Prostate gland (tissue), 2 donors: ENCODE measurements at regions not wholly inside any gene's neighbourhood (a gene's known extent, or its start where the extent isn't known, plus 50 kb on each side); places are given as distances from the start of the nearest gene placed in this dataset.

ENCODE experiments used
- DNase-seq: peaks from one replicate; pipeline ENCODE4 v3.0.0-alpha.2; 2019; ENCODE audit warnings: low spot score
- H3K27ac ChIP-seq, 2 donors: fragments of 200-600 bp; sonication (generic); 2 replicates each; pipeline ENCODE4 v1.5.1; 2017 to 2019
- H3K27me3 ChIP-seq: fragments of 200-600 bp; sonication (generic); replicated peaks from 2 replicates; pipeline ENCODE4 v1.5.1; 2019; ENCODE audit not compliant: insufficient read depth
- H3K36me3 ChIP-seq, 2 donors: fragments of 200-600 bp; sonication (generic); 1 replicate in 1 of 2; 2 replicates in 1 of 2; pipeline versions ENCODE4 v1.5.1 to v1.8.1; 2017 to 2019
- H3K4me1 ChIP-seq: fragments of 200-600 bp; sonication (generic); replicated peaks from 2 replicates; pipeline ENCODE4 v1.5.1; 2019
- H3K4me3 ChIP-seq, 2 donors: fragments of 200-600 bp; sonication (generic); 2 replicates each; pipeline ENCODE4 v1.5.1; 2017 to 2019
- H3K9me3 ChIP-seq: fragments of 200-600 bp; sonication (generic); 2 replicates; pipeline ENCODE4 v1.5.1; 2017
- CTCF ChIP-seq, 4 experiments: fragments of 200-600 bp in 2 of 4; fragments of 450-650 bp in 2 of 4; sonication (generic) in 2 of 4; IDR thresholded peaks; 1 replicate in 3 of 4; 2 replicates in 1 of 4; pipeline ENCODE4 v1.5.1; 2016 to 2019; ENCODE audit warnings: antibody characterized with exemption in 4 of 4, mild to moderate bottlenecking in 2 of 4, moderate library complexity in 2 of 4
- POLR2A ChIP-seq: fragments of 450-650 bp; IDR thresholded peaks from one replicate; pipeline ENCODE4 v1.6.1; 2016; ENCODE audit warnings: antibody characterized with exemption, mild to moderate bottlenecking
- POLR2AphosphoS5 ChIP-seq: sonication (generic); formaldehyde crosslinking; IDR thresholded peaks from one replicate; pipeline ENCODE4 v1.6.1; 2017; ENCODE audit warnings: antibody characterized with exemption
- WGBS: methylation state at CpG from one replicate; pipeline ENCODE4 v1.1.5; 2018; 5-methylcytosine and 5-hydroxymethylcytosine counted together
- intact Hi-C: fragments of 100-400 bp; cut with DNase I; formaldehyde crosslinking; loops from one replicate; pipeline ENCODE4 v1.14.2; 2022

GRCh38 chr4:187470061-187470460 lies 525.5 kb upstream of the ZFP42 start:
- no peak for TF ChIP-seq POLR2AphosphoS5
- TF ChIP-seq CTCF (IDR thresholded peaks at IDR 0.05): no peak
- no peak for TF ChIP-seq POLR2A
- WGBS: 98% methylated on average over 3 of the region's 3 CpGs
- Histone ChIP-seq H3K4me1 (no peaks in the 10 kb centered on the region), H3K36me3 (no peaks in the 10 kb centered on the region), H3K27ac (no peak overlapping the region), H3K4me3 (no peak overlapping the region), H3K9me3 (no peaks in the 10 kb centered on the region), H3K27me3 (no peaks in the 10 kb centered on the region)
- DNase-seq: no peak
- intact Hi-C loops: no loop called here

GRCh38 chr4:187474238-187474637 lies 521.3 kb upstream of the ZFP42 start:
- H3K9me3 ChIP-seq: no peaks in the 10 kb centered on the region
- TF ChIP-seq POLR2A (no peak), CTCF (IDR thresholded peaks at IDR 0.05) (no peak), POLR2AphosphoS5 (no peak)
- WGBS: 85% methylated on average over 9 of the region's 9 CpGs
- peaks cover 8% of the 10 kb centered on the region for H3K4me1 ChIP-seq
- H3K27me3 ChIP-seq: no peaks in the 10 kb centered on the region
- no peak overlapping the region for H3K4me3 ChIP-seq
- H3K27ac ChIP-seq: no peak overlapping the region
- no peaks in the 10 kb centered on the region for H3K36me3 ChIP-seq
- intact Hi-C loops: no loop called here
- no peak for DNase-seq

- TF ChIP-seq CTCF (IDR thresholded peaks at IDR 0.05) (no peak), POLR2AphosphoS5 (no peak), POLR2A (no peak)
- no peak overlapping the region for H3K4me3 ChIP-seq
- no peak overlapping the region for H3K27ac ChIP-seq
- DNase-seq: no peak
- no peaks in the 10 kb centered on the region for H3K27me3 ChIP-seq
- H3K4me1 ChIP-seq: peaks cover 8% of the 10 kb centered on the region
- no peaks in the 10 kb centered on the region for H3K9me3 ChIP-seq
- 100% methylated on average over 2 of the region's 2 CpGs for WGBS
- H3K36me3 ChIP-seq: no peaks in the 10 kb centered on the region
- intact Hi-C loops: no loop called here
Observed at GRCh38 chr4:187475901-187476300, 519.7 kb upstream of the ZFP42 start.

GRCh38 chr4:187477224-187477623 lies 518.3 kb upstream of the ZFP42 start:
- DNase-seq: no peak
- Histone ChIP-seq H3K36me3 (no peaks in the 10 kb centered on the region), H3K4me1 (peaks cover 13% of the 10 kb centered on the region), H3K9me3 (no peaks in the 10 kb centered on the region), H3K4me3 (no peak overlapping the region), H3K27me3 (no peaks in the 10 kb centered on the region), H3K27ac (no peak overlapping the region)
- TF ChIP-seq POLR2A (no peak), CTCF (IDR thresholded peaks at IDR 0.05) (no peak), POLR2AphosphoS5 (no peak)
- WGBS: 62% methylated on average over 6 of the region's 6 CpGs
- intact Hi-C loops: no loop called here

- H3K4me3 ChIP-seq: no peak overlapping the region
- no peaks in the 10 kb centered on the region for H3K9me3 ChIP-seq
- H3K27me3 ChIP-seq: no peaks in the 10 kb centered on the region
- no peak overlapping the region for H3K27ac ChIP-seq
- intact Hi-C loops: no loop called here
- H3K36me3 ChIP-seq: no peaks in the 10 kb centered on the region
- whole genome bisulfite sequencing: 35% methylated on average over 18 of the region's 18 CpGs
- DNase-seq: no peak
- H3K4me1 ChIP-seq: peaks cover 13% of the 10 kb centered on the region
- TF ChIP-seq POLR2A (no peak), CTCF (IDR thresholded peaks at IDR 0.05) (no peak), POLR2AphosphoS5 (no peak)
Observed at GRCh38 chr4:187478292-187479140, 517.1 kb upstream of the ZFP42 start.
